HG02973 (cell line): ENCODE measurements at regions not wholly inside any gene's neighbourhood (a gene's known extent, or its start where the extent isn't known, plus 50 kb on each side); places are given as distances from the start of the nearest gene placed in this dataset.

ENCODE experiments used
- ATAC-seq: cut with Tn5 transposase; IDR thresholded peaks from one replicate; pipeline ENCODE4 v1.9.1; 2021; ENCODE audit warnings: moderate library complexity; ENCODE audit not compliant: unreplicated experiment

DNA sequence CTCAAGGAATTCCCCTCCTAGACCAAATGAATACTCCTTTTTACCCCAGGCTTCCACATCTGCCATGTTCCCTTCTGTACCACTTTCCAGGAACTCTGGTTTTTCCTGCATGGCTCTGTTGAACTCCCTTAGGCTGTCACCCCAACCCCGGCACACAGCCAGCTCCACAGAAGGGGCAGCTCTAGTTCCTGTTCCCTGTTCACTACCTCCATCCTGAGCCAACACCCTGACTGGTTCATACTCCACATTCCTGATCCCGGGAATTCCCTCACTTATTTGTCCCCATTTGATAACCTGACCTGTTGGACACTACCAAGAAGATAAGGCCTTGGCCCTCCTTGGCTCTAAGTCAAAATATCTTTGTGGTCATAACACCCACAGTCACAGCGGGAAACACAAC is 280.9 kb upstream of the RAB6C start:
- ATAC-seq = no peak

DNA sequence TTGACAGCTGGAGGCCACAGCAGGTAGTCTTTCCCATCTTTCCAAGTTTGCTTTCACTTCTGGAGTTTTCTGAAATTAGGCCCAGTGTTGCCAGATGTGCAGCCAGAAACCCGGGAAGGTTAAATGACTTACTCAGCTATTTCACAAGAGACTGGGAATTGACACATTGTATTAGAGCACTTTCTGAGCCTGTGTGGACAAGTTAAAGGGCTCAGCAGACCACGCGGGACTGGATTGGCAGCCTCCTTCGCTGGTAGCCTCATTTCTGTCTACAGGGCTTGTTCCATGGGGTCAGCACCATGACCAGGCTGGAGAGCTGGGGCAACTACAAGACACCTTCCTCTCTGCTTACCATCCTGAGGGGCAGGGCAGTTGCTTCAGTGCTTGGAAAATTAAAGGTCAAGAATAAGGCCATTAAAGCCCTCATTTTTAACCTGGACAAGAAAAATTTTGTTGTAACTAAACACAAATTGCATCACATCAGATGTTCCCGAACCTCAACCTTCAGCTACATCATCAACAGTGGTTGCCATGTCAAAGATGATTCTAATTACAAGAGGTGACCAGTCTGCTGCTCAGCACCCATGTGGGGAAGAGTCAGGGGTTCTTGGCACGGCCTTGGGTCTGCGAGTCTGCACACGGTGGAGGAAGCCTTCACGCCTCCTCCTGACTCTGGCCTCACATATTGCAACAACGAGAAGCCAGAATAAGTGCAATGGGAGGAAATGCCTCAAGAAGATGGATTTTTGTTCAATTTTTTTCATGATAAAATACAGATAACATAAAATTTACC is 279.5 kb upstream of the RAB6C start:
- no peak for ATAC-seq

DNA sequence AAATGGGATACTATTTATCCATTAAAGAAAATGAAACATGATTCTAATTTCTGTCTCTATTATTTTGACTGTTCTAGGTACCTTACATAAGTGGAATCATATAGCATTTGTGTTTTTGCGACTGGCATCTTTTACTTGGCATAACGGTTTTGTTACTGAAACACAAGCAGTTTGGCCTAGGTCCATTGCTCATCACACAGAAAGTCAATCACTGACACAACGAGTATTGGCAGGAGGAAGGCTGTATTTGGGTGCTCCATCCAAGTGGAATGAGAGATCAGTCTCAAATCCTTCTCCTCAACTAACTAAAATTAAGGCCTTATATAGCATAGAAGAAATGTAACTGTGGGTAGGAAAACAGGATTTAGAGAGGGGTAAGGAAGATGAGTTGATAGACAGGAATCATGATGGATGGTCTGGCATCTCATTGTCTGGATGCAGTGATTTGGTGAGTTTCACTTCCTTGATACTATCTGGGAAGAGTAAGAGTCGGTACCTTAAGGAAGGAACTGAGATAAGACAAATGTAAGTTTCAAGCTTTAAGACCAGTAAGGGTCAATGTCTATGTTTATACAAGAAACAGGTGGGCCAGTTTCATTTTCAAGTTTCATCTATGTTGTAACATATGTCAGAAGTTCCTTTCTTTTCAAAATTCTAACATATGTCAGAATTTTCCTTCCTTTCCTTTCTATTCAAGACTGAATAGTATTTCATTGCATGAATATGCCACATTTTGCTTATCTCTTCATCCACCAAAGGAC is 276.9 kb upstream of the RAB6C start:
- no peak for ATAC-seq

- no peak for ATAC-seq
Observed at GRCh38 chr2:129705085-129705484, 274.4 kb upstream of the RAB6C start.

- ATAC-seq = no peak
Observed at GRCh38 chr2:129707800-129708199, 271.7 kb upstream of the RAB6C start.

GRCh38 chr2:129708221-129708967 is 271.1 kb upstream of the RAB6C start:
- ATAC-seq = no peak

DNA sequence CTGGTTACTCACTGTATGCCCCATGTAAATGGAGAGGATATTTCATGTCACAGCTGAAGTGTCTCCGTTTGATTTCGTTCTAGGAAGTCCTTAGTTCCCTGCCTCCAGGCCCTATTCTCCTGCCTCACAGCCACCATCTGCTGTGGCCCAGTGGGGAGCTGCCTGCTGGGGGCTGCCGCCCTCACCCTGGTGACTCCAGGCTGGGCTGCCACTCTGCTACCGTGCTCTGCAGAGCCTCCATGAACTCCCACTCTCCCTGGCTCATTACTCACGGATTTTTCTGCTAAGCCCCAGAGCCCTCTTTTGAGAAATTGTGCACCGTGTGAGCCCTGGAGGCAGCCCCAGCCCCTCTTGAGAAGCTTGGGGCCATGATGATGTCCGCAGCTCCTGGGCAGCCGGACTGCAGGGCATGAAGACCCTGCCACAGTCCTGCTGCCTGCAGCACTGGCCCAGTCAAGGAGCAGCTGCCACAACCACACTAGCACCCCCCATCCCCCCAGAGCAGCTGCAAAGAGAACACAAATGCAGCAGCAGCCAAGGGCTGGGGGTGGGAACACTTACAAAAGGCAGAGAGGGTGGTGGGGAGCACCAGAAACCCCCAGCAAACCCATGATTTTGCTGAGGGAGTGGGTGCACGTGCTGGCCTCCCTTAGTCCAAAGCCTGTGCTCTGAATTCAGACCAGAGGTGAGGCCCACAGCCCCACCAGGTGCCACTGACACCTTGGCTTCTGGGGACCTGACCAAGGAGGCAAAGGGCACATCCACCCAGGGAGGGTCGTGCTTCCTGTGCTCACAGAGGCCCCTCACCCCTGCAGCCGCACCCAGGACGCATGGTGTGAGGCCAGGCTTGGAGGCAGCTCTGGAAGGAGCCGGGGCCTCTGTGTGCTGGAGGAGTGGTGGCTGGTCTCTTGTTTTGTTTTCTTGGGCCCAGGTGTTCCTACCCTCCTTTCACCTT is 270.2 kb upstream of the RAB6C start:
- no peak for ATAC-seq

- no peak for ATAC-seq
Observed at GRCh38 chr2:129709956-129710598, 269.4 kb upstream of the RAB6C start.

DNA sequence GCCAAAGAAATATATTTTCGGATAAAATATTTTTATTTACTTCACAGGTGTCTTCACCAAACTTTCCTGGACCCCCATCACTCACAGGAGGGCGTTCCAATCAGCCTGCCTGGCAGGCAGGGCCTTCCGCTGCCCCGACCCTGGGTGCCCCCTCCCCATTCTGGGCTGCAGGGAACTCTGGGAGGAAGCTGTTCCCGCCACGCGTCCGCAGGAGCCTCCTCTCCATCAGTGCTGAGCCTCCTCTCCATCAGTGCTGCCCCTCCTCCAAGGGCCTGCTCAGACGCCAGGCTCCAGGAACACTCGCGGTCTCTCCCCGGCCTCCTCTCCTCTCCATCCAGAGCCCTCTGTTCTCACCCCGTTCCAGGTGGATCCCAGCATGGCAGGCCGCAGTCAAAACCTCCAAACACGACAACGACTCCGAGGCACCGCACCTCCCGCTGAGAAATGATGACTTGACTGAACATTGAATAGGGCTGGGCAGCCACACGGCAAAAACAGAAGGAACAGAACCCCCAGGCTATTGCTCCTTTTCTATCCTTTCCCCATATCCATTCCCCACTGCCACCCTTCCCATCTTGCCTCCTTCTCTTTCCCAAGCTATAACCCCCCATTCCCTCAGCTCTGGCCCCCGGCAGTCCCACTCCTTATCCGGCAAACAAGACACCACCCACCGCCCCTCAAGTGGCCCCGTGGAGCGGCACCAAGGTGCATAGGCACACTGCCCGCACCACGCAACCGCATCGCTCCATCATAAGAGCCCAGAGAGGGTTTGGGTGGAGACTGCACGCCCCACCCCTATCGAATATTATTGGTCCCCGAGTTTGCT is 268.6 kb upstream of the RAB6C start:
- ATAC-seq = no peak

GRCh38 chr2:129711816-129712675 is 267.4 kb upstream of the RAB6C start:
- no peak for ATAC-seq

GRCh38 chr2:129712676-129712985 is 266.8 kb upstream of the RAB6C start:
- no peak for ATAC-seq

GRCh38 chr2:129713337-129713736 is 266.1 kb upstream of the RAB6C start:
- no peak for ATAC-seq

GRCh38 chr2:129716781-129717559 is 262.5 kb upstream of the RAB6C start:
- ATAC-seq = no peak

- no peak for ATAC-seq
Observed at GRCh38 chr2:129717560-129718130, 261.8 kb upstream of the RAB6C start.

GRCh38 chr2:129719335-129719734 is 260.1 kb upstream of the RAB6C start:
- ATAC-seq = no peak

DNA sequence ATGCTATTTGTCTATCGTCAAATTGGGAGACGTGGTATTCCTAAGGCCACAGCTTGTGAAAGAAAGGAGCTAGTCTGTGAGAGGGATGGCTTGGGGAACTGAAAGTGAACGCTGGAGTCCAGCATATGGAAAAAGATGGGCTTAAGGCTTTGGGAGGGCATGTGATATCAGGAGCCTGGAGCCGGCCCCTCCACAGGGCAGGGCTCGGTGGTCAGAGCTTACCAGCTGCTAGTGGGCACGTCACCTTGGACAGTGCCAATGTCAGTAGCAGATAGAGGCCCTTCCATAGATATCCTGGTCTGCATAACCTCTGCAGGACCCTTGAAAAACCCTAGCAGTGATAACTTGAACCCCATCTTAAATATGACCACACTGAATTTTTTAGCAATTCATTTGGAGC is 259.1 kb upstream of the RAB6C start:
- ATAC-seq = no peak

- ATAC-seq = no peak
Observed at GRCh38 chr2:129720761-129721160, 258.7 kb upstream of the RAB6C start.
